HG03175 (cell line): ENCODE measurements at regions not wholly inside any gene's neighbourhood (a gene's known extent, or its start where the extent isn't known, plus 50 kb on each side); places are given as distances from the start of the nearest gene placed in this dataset.
A peak's percentile ranks its signal among the peaks of the same experiment; 100 is the strongest.

Source experiments
- ATAC-seq: cut with Tn5 transposase; IDR thresholded peaks from one replicate; pipeline ENCODE4 v1.9.1; 2021; ENCODE audit warnings: mild to moderate bottlenecking, moderate library complexity; ENCODE audit not compliant: unreplicated experiment

DNA sequence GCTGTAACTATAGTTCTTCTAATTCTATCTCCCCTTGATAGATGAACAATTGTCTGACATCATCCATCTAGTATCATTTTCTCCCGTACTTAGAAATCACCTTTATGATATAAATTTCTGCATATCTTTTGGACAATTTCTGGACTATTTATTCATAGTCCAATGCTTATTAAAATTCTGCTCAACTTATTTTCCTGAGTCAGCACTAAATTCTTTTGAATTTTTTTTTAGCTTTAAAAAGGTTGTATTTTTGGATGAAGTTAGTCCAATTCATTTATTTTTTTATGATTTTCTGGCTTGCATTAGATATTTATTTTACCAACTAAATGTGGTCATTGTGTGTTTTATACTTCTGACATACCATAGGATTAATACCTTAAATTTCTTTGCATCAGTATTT, 538.5 kb upstream of the DCC start:
- no peak for ATAC-seq

DNA sequence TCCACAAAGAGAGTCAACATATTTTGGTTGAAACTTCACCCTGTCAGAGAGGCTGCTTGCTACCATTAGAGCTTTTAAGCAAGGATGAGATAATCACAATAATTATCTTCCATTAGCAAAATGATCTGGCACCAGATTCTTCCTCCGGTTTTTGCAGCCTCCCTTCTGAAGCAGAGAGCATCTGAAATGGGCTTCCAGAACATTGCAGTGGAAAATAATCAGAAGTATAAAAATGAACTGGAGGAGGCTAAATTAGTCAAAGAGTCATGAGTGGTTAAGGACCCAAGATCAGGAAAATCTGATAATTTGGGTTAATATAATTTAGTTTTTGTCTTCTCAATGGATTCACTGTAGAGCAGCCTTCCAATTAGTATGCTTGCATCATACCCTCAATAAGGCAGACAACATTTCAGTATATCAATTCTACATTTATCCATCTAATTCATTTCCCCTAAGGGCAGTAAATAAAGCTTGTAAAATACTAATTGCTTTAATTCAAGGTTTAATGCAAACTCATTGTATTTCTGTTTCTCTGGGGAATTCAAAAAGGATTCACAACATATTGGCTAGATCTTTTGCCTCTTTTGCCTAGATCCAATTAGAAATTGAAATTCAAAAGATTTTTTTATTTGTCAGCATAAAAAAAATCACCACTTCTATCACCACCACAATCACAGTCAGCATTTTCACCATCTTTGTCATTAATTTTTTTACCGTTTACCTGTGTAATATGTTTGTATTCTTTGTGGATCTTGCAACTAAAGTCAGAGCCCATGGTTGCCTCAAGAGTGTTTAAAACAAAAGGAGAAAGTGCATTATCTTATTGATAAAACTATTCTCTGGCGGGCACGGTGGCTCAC, 537.2 kb upstream of the DCC start:
- ATAC-seq, result no peak

DNA sequence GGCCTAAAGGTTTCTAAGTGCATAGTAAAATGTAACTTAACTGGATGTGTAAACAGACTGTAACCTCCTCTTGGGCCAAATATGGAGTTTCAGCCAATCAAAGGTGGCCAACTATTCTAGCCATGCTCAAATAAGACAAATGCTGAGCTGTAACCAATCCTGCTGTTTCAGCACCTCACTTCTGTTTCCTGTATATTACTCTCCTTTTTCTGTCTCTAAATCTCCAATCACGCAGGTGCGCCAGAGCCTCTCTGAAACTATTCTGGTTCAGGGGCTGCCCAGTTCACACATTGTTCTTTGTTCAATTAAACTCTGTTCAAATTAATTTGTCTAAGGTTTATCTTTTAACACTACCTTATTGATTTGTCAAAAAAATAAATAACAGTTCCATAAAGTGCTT, 532.7 kb upstream of the DCC start:
- ATAC-seq, result no peak

DNA sequence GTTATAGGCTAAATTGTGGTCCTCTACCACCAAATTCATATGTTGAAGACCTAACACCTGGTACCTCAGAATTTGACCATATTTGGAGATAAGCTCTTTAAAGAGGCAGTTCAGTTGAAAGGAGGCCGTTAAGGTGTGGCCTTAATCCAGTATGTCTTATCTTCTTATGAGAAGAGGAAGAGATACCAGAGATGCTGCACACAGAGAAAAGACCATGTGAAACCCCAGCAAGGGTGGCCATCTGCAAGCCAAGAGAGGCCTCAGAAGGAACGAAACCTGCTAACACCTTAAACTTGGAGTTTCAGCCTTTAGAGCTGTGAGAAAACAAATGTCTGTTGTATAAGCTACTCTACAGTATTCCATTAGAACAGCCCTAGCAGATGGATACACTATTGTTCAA, 528.1 kb upstream of the DCC start:
- ATAC-seq, result peak; percentile 61

DNA sequence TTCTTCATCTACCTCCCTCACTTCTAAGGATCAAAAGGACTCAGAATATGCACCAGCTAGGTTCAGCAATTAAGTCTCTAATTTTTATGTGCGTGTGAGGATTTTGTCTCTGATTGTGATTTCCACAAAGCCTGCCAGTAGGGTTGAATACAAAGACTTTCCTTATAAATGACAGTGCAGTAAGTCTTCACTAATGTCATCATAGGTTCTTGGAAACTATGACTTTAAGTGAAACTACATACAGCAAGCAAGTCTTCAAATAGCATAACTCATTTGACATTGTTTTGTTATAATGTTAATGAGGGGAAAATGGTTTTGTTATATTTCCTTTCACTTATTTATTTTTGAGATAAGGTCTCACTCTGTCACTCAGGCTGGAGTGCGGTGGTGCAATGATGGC, 526.3 kb upstream of the DCC start:
- ATAC-seq, result no peak

DNA sequence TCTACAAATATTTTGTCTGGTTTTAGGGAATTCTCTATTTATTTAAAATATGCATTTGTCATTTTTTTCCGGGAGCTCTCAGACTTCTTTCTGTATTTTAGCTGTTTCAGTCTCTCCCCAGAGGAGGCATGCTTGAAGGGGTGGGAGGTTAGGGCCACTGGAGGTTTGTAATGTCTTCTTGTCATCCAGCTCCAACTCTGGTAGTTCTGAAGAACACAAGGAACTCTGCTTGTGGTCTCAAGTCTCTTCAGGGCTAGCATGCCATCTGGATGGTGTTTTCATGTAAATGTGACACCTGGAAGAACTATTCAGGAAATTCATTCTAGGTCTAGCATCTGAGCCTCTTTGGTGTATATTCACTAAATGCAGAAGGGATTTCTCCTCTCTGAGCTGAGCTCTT, 518.4 kb upstream of the DCC start:
- no peak for ATAC-seq

DNA sequence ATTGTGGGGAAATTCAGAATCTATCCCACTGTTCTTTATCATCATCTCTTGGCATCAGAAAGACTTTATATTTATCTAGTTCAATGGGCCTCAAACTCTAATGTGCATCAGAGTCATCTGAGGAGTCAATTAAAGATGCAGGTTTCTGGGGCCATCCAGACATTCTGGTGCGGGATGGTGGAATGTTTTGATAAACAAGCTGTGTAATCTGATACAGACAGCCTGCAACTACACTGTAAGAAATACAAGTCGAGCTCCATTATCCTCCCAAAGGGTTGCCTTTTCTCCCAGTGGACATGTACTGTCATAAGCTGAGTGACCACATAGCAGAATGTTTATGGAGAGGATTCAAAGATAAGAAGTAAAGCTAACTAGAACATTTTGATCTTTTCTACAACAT, 515.3 kb upstream of the DCC start:
- no peak for ATAC-seq

DNA sequence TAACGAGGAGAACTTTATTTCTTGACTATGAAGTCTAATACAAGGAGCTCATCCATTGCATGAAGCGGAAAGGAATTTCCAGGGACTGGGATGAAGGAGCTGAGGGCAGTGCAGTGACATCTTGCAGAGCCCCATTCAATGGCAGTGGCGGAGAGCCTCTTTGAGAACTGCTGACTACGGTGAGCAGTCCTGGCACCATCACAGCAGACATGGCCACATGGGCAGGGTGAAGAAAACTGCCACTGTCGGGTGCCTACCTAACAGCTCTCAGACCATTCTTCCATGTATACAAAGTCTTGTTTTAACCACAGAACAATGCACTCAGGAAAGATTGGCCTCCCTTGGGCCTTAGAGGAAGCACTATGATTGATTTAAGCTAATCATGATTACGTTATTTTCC, 506.1 kb upstream of the DCC start:
- ATAC-seq, result no peak

DNA sequence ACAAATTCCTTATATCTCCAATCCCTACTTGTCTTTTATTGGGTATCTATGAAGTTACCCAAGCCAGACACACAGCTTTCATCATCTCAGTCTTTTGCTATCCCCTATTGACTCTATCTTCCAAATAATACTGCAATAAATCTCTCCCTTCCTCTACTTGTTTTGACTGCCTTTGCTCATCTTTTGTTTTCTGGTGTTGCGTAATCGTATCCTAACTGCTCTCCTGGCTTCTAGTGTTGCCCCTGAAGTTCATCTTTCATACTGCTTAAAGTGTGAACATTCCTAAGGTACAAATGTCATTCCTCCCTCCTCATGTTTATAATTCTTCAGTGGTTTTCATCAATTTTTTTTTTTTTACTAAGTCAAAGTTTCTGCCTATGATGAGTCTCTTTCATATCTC, 491.3 kb upstream of the DCC start:
- no peak for ATAC-seq

DNA sequence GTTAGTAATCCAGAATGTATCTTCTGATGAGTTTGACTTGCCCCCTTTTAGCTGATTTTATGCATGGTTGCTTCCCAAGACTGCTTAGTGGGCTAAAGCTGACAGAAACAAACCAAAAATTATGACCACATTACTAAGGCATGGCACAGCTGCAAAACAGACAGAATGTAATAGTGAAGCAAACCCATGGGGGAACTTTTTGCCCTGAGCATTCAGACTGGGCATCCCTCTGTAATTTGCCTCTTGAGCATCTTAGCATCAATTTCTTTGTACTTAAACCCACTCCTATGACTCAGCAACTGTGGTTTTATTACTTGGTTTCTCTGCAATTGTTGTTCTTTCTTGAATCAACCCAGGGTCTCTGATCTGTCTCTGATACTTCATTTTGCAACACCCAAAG, 487.3 kb upstream of the DCC start:
- ATAC-seq, result no peak

DNA sequence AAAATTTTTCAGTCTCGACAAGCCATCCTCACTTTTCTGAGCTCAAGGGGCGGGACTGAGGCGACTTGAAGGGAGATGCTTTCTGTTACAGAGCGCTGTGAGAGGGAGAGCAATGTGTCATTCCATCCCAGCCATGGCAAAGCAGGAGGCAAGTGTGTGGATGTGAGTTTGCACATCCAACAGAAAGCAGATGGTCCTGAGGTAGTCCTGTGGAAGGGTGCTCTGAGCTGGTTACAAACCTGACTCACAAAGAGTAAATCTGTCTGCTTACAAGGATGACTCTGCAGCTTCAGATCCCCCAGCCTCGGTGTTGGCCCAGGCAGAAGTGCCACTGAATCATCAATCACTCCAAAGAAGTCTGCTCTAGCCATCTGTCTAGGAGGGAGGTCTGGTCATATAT, 482.0 kb upstream of the DCC start:
- ATAC-seq, result no peak

DNA sequence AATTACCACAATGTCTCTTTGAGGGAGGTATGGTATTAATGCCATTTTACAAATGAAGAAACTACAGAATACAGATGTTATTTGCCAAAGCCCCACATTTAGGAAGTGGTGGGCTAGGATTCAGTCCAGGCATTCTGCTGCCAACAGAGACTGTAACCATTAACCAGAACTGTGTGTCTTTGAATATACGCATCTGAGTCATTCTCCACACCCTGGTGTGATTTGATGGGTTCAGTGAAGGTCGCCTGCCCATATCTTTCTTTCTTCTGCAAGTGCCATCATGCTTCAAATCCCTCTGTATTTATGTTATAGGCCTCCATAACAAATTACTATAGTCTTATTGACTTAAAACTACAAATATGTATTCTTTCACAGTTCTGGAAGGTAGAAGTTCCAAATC, 479.0 kb upstream of the DCC start:
- ATAC-seq, result no peak

DNA sequence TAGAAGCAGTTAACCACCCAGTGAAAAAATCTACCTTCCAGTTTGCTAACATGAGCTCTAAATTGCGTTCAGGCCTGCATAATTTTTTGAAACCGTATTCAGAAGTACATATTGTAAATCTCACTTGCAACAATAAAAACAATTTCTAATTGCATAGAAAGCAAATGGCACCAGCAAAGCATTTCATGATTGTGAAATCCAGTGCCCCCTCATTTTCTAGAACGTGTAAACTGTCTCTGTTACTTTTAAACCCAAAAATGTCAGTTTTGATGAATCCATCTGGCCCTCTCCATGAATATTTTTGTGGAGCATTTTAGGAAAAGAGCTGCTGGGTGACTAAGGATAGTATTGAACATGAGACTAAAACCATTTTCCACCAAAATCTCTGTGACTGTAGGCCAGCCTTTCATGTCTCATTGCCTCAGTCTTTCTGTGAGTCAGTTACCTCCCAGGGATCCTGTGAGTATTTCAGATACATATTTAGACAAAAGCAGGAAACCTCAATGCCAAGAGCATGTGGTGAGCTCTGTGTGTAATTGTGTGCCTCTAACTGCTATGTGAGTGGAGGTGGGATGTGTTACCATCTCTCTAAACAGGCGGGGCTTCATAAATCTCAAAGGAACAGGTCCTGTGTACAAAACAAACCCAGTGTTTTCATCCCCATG, 477.8 kb upstream of the DCC start:
- no peak for ATAC-seq

DNA sequence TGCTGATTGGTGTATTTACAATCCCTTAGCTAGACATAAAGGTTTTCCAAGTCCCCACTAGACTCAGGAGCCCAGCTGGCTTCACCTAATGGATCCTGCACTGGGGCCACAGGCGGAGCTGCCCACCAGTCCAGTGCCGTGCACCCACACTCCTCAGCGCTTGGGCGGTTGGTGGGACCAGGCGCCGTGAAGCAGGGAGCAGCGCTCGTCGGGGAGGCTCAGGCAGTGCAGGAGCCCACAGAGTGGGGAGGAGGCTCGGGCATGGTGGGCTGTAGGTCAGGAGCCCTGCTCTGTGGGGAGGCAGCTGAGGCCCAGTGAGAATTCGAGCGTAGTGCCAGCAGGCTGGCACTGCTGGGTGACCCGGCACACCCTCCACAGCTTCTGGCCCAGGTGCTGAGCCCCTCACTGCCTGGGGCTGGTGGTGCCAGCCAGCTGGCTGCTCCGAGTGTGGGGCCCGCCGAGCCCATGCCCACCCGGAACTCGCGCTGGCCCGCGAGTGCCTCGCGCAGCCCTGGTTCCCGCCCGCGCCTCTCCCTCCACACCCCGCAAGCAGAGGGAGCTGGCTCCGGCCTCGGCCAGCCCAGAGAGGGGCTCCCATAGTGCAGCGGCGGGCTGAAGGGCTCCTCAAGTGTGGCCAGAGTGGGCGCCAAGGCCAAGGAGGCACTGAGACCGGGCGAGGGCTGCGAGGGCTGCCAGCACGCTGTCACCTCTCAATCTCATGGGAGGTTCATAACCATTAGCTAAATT, 475.6 kb upstream of the DCC start:
- ATAC-seq, result no peak

DNA sequence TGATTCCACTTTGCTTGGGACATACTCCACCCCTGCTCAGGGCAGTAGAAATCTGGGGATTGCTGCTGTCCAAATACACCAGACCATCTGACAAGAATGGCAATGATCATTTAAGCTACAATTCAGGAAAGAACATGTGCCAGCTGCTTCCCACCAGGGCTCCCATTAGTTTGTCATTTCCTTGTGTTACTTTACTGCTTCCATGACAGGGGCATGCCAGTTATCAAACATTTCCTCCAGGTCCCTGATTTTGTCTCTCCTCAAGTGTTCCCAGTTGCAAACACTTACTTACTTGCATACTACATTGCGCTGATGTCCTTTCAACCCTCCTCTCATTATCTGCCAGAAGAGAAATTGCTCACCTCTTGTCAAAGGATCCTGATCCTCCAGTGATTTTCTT, 474.5 kb upstream of the DCC start:
- ATAC-seq, result no peak

DNA sequence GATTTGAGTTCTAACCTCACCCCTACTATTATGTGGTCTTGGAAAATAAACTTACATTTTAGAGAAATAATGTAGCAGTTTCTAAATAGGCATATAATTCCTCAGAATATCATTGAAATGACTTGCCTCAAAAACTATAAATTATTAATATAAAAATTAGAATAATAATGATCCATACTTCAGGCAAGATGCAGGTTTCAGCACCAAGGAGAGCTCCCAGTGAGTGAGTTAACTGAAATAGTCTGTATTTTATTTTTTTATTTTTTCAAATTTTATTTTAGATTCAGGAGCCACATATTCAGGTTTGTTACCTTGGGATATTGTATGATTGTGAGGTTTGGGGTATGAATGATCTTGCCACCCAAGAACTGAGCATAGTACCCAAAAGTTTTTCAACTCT, 472.2 kb upstream of the DCC start:
- no peak for ATAC-seq

DNA sequence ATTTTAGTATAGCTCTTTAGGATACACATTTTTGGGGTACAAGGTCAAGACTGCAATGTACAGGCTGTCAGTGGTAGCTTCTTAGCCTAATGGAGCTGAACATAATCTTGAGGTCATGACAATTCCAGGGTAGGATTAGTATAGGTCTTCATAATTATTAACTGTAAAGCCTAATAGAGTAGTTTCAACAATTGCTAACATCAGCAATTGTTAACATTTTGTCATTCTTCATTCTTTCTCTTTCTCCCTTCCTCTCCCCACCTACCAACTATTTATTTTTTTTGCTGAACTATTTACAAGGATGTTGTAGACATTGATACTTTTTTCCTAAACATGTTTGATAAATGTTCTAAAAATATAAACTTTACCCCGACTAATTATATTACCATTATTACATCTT, 461.3 kb upstream of the DCC start:
- ATAC-seq, result no peak

DNA sequence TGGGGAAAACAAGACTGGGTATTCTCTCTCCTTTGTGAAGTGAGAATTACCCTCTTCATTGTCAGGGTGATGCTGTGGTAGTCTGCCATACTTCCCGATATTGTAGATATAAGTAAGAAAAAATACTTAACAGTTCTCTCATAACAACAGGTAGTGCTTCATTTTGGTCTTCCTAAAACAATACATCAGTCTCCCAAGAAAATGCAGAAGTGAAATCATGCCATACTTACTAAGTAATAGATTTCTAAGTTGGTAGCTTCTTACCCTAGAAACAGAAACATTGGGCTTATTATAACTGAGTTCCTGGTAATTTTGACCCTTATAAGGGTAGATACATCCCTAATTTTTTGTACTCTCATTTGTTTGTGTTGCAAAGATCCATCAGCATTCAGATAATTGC, 460.7 kb upstream of the DCC start:
- no peak for ATAC-seq

DNA sequence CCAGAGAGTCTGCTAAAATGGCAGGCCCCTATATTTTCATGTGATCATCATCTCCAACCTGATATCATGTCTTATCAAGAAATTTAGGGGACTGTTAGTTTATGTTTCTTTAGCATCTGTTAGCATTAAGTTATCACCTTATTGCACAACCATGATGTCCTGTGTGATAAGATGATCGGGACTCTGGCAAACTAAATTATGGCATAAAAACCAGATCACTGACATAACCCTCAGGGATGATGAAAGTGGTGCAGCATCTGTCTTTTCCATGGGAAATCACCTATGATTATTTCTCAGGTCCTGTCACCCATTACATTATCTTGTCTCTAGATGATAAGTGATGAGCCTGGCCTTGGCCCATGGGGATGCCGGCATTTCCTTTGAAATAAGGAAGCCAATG, 458.6 kb upstream of the DCC start:
- no peak for ATAC-seq

DNA sequence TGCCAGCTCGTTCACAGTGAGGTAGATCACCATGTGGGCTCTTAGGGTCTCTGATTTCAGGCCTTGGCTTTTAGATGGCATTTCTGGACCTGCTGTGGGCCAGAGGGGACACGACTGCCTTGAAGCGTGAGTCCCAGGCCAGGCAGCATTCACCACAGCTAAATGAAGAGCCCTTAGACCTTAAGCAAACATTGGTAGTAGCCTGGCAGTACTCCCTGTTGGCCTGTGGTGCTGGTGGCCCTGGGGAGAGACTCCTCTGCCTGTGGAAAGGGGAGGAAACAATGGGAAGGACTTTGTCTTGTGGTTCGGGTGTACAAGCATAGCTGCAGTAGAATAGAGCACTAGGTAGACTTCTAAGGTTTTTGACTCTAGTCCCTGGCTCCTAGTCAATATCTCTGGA, 456.0 kb upstream of the DCC start:
- no peak for ATAC-seq

DNA sequence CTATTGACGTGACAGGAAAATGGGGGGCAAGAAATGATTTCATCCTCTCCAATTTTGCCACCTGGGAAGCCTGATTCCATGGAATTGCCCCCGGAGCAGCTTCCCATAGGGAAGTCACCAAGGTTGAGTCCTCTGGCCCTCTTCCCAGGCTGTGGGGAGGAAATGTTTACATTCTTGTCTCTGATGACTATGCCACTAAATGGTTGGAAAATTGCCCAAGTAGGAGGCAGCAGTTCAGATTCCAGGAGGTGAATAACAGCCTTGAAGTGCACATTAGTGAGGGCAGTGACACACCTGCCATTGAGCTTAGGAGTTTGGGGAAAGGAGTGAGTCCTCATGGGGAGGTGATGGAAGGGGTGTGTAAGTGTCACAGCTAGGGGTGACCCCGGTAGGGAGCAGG, 449.2 kb upstream of the DCC start:
- no peak for ATAC-seq

DNA sequence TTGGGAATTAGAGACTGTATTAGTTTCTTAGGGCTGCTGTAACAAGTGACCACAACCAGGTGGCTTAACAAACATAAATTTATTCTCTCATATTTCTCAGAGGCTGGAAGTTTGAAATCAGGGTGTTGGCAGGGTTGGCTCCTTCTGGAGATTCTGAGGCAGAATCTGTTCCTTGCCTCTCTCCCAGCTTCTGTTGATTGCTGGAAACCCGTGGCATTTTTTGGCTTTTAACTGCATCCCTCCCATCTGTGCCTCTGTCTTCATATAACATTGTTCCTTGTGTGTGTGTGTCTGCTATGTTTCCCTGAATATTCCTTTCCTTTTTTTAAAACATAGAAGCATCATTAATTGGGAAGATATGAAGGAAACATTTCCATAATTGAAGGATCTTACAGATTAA, 448.1 kb upstream of the DCC start:
- no peak for ATAC-seq
